Muscle of leg (tissue), 3 donors: ENCODE measurements at regions not wholly inside any gene's neighbourhood (a gene's known extent, or its start where the extent isn't known, plus 50 kb on each side); places are given as distances from the start of the nearest gene placed in this dataset.

ENCODE experiments used
- DNase-seq: peaks from one replicate; pipeline ENCODE4 v3.0.0; 2013
- H3K27ac ChIP-seq: one replicate; pipeline ENCODE4 v1.5.1; 2013; ENCODE audit warnings: mild to moderate bottlenecking, low read length, control low read depth
- H3K27me3 ChIP-seq: one replicate; pipeline ENCODE4 v1.6.1; 2013; ENCODE audit warnings: low read length; ENCODE audit not compliant: control insufficient read depth, insufficient read depth
- H3K36me3 ChIP-seq: one replicate; pipeline ENCODE4 v1.6.1; 2013; ENCODE audit warnings: low read length; ENCODE audit not compliant: control insufficient read depth, insufficient read depth
- H3K4me1 ChIP-seq: one replicate; pipeline ENCODE4 v1.6.1; 2013; ENCODE audit warnings: low read length; ENCODE audit not compliant: control insufficient read depth, insufficient read depth
- H3K4me3 ChIP-seq: one replicate; pipeline ENCODE4 v1.5.1; 2013; ENCODE audit warnings: low read length, control low read depth
- H3K9me3 ChIP-seq: replicated peaks from 2 replicates; pipeline ENCODE4 v1.6.1; 2013; ENCODE audit warnings: low read depth, low read length; ENCODE audit not compliant: control insufficient read depth
- WGBS: methylation state at CpG from one replicate; pipeline ENCODE4 v1.1.5; 2013; ENCODE audit warnings: missing lambda C conversion rate; ENCODE audit not compliant: insufficient coverage; 5-methylcytosine and 5-hydroxymethylcytosine counted together

- Histone ChIP-seq H3K36me3 (no peaks in the 10 kb centered on the region), H3K27ac (no peak overlapping the region), H3K4me3 (no peak overlapping the region), H3K27me3 (no peaks in the 10 kb centered on the region), H3K9me3 (no peaks in the 10 kb centered on the region), H3K4me1 (no peaks in the 10 kb centered on the region)
- 78% methylated on average over 1 of the region's 2 CpGs for WGBS
- DNase-seq: no peak
These were observed 111.7 kb upstream of the KLHL14 start for GRCh38 chr18:32884543-32884942.

DNA sequence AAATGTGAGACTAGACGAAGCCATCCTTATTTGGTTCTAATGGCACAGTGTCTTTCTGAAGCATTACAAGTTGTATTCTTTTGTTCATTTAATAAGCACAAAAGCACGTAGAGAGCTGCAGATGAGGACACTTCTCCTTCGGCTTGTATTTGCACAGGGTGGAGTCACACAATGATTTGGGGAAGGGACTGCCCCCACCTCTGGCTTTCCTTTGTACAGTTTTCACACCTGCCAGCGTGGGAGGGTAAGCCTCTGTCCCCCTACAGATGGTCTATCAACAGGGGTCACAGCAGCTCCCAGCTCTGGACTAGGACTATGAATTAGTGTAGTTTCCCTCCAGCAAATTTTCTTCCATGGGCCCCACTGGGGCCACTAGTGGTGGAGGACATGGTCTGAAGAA is 108.2 kb upstream of the KLHL14 start:
- no peaks in the 10 kb centered on the region for H3K27me3 ChIP-seq
- H3K36me3 ChIP-seq: no peaks in the 10 kb centered on the region
- H3K4me1 ChIP-seq: no peaks in the 10 kb centered on the region
- H3K4me3 ChIP-seq: no peak overlapping the region
- DNase-seq: no peak
- H3K27ac ChIP-seq: no peak overlapping the region
- H3K9me3 ChIP-seq: no peaks in the 10 kb centered on the region
- 85% methylated on average over 4 of the region's 4 CpGs for WGBS

- 71% methylated on average over 1 of the region's 3 CpGs for WGBS
- no peaks in the 10 kb centered on the region for H3K36me3 ChIP-seq
- H3K4me1 ChIP-seq: no peaks in the 10 kb centered on the region
- H3K27ac ChIP-seq: no peak overlapping the region
- H3K4me3 ChIP-seq: no peak overlapping the region
- no peaks in the 10 kb centered on the region for H3K27me3 ChIP-seq
- H3K9me3 ChIP-seq: no peaks in the 10 kb centered on the region
- no peak for DNase-seq
These were observed 106.7 kb upstream of the KLHL14 start for GRCh38 chr18:32879497-32879896.

DNA sequence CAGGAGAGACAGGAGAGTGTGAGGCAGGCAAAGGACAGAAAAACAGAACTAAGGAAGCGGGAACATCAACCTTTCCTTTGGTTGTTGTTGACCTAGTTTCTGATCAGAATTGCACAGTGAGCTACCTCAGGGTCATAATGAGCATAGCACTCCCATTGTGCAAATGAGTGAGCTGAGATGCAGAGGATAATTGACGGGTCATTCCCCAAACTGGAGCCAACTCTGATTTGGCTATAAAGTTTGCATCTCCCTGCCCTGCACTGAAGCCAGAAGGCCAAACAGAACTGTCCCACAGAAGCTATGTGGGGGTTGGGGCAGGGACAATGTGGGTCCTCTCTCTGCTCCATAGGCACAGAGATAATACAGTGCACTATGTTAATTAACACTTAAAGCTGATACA is 105.6 kb upstream of the KLHL14 start:
- Histone ChIP-seq H3K36me3 (no peaks in the 10 kb centered on the region), H3K27ac (no peak overlapping the region), H3K4me1 (no peaks in the 10 kb centered on the region), H3K27me3 (no peaks in the 10 kb centered on the region), H3K4me3 (no peak overlapping the region), H3K9me3 (no peaks in the 10 kb centered on the region)
- no peak for DNase-seq
- WGBS: 86% methylated on average over 2 of the region's 2 CpGs

GRCh38 chr18:32877371-32877770 is 104.5 kb upstream of the KLHL14 start:
- Histone ChIP-seq H3K4me3 (no peak overlapping the region), H3K9me3 (no peaks in the 10 kb centered on the region), H3K27me3 (no peaks in the 10 kb centered on the region), H3K36me3 (no peaks in the 10 kb centered on the region), H3K4me1 (no peaks in the 10 kb centered on the region), H3K27ac (no peak overlapping the region)
- WGBS: 78% methylated on average over 1 of the region's 5 CpGs
- DNase-seq: no peak

DNA sequence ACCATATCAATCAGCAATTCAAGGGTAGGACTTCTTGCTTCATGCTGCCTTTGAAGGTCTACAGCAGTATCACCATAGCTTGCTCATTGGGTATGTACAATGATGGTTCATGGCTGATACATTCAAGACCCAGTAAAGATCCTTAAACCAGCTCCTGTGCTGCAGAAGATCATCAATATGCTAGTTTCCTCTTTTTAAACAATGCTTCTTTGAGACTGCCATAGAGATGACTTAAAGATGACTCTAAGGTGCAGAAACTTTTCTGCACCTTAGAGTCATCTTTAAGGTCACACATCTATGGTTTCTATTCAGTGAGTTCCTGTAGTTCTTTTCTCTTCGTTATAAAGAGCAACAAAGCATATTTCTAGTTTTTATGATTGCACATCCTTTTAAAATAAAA is 102.8 kb upstream of the KLHL14 start:
- WGBS: no CpG with 5 or more reads among the region's 1 CpG
- H3K27me3 ChIP-seq: no peaks in the 10 kb centered on the region
- H3K4me3 ChIP-seq: no peak overlapping the region
- H3K27ac ChIP-seq: no peak overlapping the region
- no peaks in the 10 kb centered on the region for H3K9me3 ChIP-seq
- no peaks in the 10 kb centered on the region for H3K4me1 ChIP-seq
- no peak for DNase-seq
- H3K36me3 ChIP-seq: no peaks in the 10 kb centered on the region

- H3K27ac ChIP-seq: no peak overlapping the region
- no peaks in the 10 kb centered on the region for H3K27me3 ChIP-seq
- no peak overlapping the region for H3K4me3 ChIP-seq
- H3K4me1 ChIP-seq: peaks cover 2% of the 10 kb centered on the region
- DNase-seq: no peak
- H3K9me3 ChIP-seq: no peaks in the 10 kb centered on the region
- WGBS: no CpG with 5 or more reads among the region's 4 CpGs
- H3K36me3 ChIP-seq: no peaks in the 10 kb centered on the region
These were observed 99.0 kb upstream of the KLHL14 start for GRCh38 chr18:32871786-32872185.

GRCh38 chr18:32870611-32871010 is 97.8 kb upstream of the KLHL14 start:
- H3K36me3 ChIP-seq: no peaks in the 10 kb centered on the region
- H3K27me3 ChIP-seq: no peaks in the 10 kb centered on the region
- WGBS: 60% methylated on average over 1 of the region's 2 CpGs
- H3K4me3 ChIP-seq: no peak overlapping the region
- no peak overlapping the region for H3K27ac ChIP-seq
- no peaks in the 10 kb centered on the region for H3K9me3 ChIP-seq
- H3K4me1 ChIP-seq: peaks cover 2% of the 10 kb centered on the region
- DNase-seq: no peak

GRCh38 chr18:32868406-32868805 is 95.6 kb upstream of the KLHL14 start:
- DNase-seq: no peak
- Histone ChIP-seq H3K9me3 (no peaks in the 10 kb centered on the region), H3K27me3 (no peaks in the 10 kb centered on the region), H3K4me3 (no peak overlapping the region), H3K4me1 (peaks cover 2% of the 10 kb centered on the region), H3K36me3 (no peaks in the 10 kb centered on the region), H3K27ac (no peak overlapping the region)
- 41% methylated on average over 6 of the region's 7 CpGs for WGBS

- 18% methylated on average over 5 of the region's 10 CpGs for WGBS
- H3K36me3 ChIP-seq: no peaks in the 10 kb centered on the region
These were observed 95.1 kb upstream of the KLHL14 start for GRCh38 chr18:32867936-32868335.

GRCh38 chr18:32867330-32867729 is 94.5 kb upstream of the KLHL14 start:
- Histone ChIP-seq H3K27ac (no peak overlapping the region), H3K4me1 (peaks cover 2% of the 10 kb centered on the region), H3K27me3 (no peaks in the 10 kb centered on the region), H3K4me3 (no peak overlapping the region), H3K36me3 (no peaks in the 10 kb centered on the region), H3K9me3 (no peaks in the 10 kb centered on the region)
- 60% methylated on average over 1 of the region's 6 CpGs for WGBS
- no peak for DNase-seq

More at GRCh38 chr18:32867936-32868335, 95.1 kb upstream of the KLHL14 start:
- no peaks in the 10 kb centered on the region for H3K27me3 ChIP-seq
- no peak overlapping the region for H3K27ac ChIP-seq
- peak; percentile 17 for DNase-seq
- H3K4me3 ChIP-seq: no peak overlapping the region
- no peaks in the 10 kb centered on the region for H3K9me3 ChIP-seq
- peaks cover 2% of the 10 kb centered on the region for H3K4me1 ChIP-seq
